HG03354 (cell line): ENCODE measurements at regions not wholly inside any gene's neighbourhood (a gene's known extent, or its start where the extent isn't known, plus 50 kb on each side); places are given as distances from the start of the nearest gene placed in this dataset.
"Not testable (repeated sequence)": the region's sequence is repeated elsewhere in the genome, so short reads cannot be mapped to it uniquely, and the experiment has no call there.

Source experiments
- ATAC-seq: cut with Tn5 transposase; IDR thresholded peaks from one replicate; pipeline ENCODE4 v1.9.1; 2021; ENCODE audit warnings: mild to moderate bottlenecking; ENCODE audit not compliant: unreplicated experiment, poor library complexity, severe bottlenecking

DNA sequence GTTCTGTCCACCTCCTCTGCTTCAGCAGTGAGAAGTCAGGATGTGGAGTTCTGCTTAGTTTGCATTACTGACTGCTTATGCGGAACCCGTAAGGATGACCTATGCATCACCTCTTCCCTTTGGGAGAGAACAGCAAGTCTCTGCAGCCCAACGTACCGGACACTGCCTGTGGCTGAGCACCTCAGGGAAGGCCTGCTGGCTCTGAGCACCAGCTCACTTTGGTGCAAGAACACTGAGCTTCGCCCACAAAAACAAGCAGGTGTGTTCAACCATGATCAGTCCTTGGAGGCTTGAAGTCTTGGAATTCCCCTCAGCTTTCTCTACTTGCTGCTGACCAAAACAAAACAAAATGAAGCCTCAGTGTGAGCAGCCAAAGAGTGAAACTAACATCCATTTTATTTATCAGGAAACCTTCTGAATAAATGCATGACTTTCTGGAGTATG is 52.7 kb upstream of the NCK2 start:
- ATAC-seq = no peak

DNA sequence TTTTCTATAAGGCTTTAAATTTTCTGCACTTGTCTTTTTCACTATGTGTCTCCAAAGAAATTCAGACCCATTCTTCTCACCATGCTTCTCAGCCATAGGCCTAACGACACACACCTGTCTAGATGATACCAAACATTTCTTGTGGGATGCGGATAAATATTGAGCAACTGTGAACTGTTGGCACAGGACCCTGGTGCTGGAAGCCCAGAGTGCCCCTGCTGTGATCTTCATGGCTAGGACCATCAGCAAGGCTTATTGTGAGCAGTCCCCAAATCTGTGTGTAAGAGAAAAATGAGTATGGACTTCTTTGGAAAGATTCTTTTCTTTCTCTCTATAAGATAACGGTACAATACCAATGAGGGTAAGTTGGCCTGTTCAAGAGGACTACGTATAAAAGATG is 54.1 kb upstream of the NCK2 start:
- no peak for ATAC-seq

DNA sequence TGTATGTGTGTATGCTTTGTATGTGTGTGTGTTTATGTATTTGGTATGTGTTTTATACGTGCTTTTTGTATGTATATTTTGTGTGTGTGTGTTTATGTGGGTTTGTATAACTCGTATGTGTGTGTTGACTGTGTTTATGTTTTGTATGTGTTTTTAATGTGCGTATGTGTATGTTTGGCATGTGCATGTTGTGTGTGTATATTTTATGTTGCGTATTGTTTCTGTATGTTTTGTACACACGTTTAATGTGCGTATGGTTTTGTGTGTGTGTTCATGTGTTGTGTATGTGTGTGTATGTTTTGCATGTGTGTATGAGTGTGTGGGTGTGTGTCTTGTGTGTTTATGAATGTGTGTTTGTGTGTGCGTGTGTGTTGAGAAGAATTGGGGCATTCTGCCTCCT is 55.2 kb upstream of the NCK2 start:
- no peak for ATAC-seq

DNA sequence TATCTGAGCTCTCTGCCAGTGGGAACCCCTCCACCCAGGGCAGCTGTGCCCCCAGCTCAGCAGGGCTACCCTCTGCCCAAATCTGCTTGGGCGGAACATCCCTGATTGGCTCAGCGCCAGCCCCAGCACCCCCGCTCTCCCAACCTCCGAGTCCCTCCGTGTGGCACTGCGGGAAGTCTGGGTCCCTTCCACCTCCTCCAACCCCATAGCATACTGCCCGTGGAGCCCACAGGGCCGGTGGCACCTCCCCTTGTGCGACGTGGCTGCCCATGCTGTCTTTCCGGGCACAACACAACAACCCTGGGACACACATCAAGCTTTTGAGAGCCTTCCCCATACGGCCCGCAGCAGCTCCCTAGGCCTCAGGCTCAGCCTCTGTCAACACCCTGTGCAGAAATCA is 55.8 kb upstream of the NCK2 start:
- ATAC-seq = no peak

DNA sequence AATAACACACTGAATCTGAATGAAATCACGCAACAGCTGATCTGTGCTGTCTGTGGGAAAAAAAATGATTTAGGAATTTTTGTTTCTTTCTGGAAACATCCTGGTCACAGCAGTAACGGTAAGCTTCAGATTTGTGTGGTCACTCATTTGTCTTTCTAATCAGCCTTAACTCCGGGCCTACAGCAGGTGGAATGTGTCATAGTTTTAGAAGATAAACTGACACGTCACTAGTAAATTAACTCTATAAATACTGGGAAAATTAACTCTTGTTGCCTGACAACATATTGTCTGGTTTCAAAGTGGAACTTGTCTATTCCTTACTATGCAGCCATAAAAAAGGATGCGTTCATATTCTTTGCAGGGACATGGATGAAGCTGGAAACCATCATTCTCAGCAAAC is 58.1 kb upstream of the NCK2 start:
- ATAC-seq = no peak

DNA sequence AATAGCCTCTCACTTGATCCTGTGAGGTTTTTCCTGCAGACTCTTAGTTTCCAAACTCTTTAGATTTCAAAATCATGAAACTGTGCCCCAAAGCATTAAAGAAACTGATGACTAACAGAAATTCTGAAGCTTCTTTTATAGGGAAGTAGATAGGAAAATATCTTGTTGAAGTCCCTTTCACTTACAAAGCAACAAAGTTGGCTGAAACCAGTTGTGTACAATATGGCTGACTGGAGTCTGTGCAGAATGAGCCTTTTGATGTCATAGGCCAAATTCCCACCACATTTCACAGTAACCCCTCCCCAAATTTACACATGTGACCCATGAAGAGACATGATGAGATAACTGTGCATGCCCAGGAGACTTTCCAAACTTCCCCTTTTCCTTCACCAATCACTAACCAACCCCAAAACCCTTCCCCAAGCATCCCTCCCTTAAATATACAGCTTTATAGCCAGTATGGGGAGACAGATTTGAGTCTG is 61.7 kb upstream of the NCK2 start:
- ATAC-seq = no peak

DNA sequence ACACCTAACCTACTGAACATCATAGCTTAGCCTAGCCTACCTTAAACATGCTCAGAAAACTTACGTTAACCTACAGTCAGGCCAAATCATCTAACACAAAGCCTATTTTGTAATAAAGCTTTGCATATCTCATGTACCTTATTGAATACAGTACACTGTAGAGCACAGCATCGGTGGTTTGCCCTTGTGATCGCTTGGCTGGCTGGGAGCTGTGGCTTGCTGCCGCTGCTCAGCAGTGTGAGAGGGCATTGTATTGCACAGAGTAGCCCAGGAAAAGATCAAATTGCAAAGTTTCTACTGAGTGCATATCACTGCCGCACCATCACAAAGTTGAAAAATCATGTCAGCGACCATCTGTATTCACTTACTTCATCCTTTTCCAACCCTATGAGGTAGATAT is 62.3 kb upstream of the NCK2 start:
- no peak for ATAC-seq

DNA sequence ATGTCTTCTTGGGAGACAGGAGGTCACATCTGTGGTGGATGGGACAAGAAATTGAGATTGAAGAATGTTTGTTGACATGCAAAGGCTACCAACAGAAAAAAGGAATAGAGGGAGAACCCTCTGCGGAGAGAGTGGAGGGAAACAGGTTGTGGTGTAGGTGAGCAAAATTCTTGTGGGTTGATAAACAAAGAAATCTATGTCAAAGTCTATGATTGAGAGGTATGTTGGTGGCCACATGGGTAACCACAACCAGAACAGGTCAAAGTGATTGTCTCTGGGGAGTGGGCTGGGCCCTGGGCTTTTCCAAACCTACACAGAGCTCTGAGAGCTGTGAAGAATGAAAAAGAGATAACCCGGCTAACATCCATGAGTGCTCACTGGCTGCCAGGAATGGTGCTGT is 62.8 kb upstream of the NCK2 start:
- ATAC-seq = no peak

DNA sequence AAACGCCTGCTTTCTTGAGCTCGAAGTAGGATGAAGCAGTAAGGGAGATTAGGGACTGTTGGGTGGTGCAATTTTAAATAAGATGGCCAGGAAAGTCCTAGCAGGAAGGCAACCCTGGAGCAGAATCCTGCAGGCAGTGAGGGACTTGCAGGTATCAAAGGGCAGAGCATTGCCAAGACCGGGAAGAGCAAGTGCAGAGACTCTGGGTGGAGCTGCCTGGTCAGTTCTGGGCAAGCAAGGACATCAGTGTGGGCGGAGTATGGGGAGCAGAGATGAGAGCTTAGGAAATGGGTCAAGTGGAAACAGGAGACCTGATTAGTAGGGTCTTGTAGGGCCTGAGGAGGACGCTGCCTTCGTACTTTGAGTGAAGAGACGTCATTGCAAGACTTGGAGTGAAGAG is 64.4 kb upstream of the NCK2 start:
- ATAC-seq = no peak

DNA sequence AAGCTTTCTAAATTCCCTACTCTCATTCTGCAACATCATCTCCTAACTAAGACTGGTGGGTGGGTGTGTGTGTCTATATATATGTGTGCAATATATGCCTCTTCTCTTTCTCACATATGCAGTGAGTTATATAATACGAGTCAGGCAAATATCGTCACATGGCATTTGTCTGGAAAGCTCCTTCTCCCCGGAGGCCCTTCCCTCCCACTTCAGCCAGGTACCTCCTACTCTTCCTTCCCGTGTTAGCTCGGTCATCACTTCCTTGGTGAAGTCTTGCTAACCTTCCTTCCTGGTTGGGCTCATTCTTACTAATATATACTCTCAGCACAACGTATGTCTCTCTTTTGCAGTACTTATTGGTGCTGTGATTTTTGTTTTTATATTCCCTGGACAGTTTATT is 66.4 kb upstream of the NCK2 start:
- no peak for ATAC-seq

DNA sequence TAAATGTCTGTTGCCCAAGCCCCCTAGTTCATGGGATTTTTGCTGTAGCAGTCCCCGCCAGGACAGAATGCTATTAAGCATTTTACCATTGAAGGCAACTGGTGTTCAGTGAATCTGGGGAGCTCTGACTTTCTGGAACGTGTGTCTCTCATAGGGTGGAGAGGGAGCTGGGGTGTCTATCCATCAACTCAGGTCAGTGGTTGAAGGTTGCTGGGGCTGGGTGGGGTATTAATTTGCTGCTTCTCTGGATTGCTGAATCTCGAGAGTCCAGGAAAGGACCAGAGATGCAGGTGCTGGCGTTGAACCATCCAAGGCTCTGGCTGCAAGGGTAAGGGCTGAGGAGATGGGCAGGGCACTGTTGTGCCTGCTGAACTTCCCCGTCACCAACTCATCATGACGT is 66.8 kb upstream of the NCK2 start:
- no peak for ATAC-seq

DNA sequence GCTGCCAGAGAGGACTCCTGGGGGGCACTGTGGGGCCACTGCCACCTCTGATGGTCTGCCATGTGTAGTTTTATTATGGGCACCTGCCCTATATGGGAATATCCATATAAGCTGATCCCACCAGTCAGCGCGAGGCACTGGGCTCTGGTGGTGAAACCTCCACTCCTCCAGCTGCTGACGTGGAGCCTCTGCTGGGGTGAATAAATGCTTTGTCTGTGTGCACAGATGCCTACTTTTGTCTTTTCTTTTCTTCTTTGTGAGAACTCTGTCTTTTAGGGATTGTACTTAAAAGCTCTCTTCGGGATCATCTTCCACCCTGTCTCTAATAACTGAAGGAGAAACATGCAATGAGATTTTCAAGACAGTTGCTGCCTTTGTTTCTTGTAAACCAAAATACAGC is 68.9 kb upstream of the NCK2 start:
- ATAC-seq = no peak

DNA sequence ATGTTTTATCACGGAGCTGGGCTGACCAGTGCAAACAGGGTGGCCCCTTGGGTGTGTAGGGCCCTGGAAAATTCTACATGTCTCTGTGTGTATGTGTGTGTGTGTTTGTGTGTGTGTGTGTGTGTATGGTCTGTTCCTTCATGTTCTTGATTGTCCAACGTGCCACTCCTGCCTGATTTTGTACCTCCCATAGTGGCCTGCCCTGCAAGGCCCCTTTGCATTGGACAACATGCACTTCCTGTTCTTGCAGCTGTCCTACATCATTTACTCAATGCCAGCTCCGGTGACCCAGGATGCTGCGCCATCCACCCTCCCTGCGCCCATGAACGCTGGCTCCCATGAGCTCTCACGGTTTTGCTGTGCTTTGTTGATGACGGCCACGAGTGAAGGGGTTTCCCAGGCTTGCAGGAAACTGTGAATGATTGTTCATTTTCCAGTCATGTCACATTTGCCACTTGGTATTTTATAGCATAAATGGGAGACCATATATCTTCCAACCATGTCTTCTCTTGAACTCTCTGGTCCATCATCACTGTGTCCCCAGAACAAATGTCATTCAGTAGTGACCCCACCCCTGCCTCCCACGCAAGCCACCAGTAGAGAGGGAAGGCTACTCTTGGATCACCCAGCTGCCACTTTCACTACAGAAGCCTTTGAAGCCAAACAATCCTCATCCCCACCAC is 69.7 kb upstream of the NCK2 start:
- ATAC-seq = no peak

DNA sequence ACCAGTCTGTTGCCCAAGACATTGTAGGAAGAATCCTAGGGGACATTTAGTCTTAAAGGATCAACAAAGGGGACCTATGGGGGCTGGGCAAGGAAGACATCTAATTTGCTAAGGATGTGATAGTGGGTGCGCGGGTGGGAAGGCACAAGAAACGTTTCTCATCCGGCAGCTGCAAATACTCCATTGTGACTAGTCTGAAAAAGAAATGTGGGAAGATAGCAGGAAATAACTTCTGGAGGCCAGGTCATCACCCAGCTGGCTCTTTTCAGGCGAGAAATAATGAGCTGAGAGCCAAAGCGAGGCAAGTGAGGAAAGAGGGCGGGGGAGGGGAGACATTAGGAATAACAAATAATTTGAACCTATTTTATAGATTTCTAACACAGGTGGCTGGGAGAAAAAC is 70.3 kb upstream of the NCK2 start:
- no peak for ATAC-seq

DNA sequence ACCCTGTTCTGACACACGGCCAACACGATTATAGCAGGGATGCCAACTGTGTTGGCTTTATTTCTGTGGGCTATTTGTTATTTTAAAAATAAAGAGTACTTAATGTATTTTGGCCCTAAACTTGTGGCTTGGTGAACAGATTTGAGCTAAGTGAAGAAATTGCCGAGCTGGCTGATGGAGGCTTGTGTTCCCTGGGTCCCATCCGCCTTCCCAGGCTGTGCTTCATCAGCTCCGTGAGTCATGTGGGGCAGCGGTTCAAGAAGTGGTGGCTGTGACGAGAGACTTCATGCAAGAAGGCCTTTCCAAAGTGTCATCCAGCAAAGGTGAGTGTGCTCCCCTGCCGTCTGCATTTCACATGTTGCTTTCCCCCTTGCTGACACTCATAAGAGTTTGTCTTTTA is 73.6 kb upstream of the NCK2 start:
- ATAC-seq = no peak

DNA sequence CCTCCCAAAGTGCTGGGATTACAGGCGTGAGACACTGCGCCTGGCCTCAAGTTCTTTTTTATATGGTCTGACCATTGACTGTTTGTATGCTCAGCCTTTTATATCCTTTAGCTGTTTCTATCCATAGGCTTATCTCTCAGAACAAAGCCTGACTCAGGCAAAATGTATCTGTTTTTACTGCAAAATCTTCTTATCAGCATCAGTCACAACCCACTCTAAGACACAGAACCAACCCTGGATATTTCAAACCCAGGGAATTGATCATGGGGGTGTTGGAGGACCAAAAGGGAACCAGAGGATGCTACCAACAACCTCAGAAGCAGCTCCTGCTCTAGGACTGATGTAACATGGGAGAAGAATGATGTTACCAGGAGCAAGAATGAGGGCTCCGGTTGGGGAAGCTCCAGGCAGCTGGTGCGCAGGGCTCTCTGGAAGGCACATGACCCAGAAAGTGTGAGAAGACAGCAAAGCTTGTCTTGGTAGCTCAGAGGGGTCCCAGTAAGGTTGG is 75.3 kb upstream of the NCK2 start:
- ATAC-seq = no peak

DNA sequence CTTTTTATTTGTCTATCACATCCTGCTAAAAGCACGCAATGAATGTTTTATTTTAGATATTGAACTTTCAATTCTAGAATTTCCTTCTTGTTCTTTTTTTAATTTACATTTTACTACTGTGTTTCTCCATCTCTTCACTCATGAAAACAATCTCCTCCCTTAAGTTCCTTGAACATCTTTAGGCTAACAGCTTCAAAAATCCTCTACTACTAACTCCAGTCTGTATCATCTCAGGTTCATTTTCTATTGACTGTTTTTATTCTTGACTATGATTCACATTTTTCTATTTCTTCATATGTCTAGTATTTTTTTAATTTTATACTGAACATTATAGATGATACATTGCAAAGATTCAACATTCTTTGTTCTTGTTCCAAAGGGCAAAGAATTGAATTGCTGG is 79.2 kb upstream of the NCK2 start:
- no peak for ATAC-seq

DNA sequence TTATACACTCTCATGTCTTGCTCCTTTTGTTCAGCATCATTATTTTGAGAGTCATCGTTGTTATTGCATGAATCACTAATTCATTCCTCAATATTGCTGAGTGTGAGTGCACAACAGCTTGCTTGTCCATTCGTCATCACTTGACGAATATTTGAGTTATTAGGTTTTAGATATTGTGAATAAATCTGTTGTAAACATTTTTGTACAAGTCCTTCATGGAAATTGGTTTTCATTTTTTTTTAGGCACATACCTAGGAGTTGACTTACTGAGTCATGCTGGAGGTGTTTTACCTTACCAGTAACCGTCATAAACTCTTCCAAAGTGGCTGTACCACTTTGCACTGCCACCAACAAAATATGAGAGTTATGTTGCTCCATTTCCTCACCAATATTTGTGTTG is 84.2 kb upstream of the NCK2 start:
- no peak for ATAC-seq

DNA sequence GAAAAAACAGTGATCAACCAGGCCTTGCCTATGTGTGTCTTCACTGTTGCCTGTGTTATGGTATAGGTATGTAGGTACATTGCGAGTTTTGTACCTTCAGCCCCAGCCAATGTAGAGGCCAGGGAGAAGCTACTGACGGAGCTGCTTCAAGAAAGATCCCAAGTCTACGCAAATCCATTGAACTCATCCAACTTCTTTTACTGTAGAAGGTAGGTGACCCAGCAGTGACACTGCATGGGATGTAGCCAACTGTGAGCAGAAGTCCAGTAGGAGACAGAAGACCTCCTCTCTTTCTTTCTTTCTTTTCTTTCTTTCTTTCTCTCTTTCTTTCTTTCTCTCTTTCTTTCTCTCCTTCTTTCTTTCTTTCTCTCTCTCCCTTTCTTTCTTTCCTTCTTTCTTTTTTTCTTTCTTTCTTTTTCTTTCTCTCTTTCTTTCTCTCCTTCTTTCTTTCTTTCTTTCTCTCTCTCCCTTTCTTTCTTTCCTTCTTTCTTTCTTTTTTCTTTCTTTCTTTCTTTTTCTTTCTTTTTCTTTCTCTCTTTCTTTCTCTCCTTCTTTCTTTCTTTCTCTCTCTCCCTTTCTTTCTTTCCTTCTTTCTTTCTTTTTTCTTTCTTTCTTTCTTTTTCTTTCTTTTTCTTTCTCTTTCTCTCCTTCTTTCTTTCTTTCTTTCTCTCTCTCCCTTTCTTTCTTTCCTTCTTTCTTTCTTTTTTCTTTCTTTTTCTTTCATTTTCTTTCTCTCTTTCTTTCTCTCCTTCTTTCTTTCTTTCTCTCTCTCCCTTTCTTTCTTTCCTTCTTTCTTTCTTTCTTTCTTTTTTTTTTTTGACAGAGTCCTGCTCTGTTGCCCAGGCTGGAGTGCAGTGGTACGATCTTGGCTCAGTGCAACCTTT is 88.7 kb upstream of the NCK2 start:
- not testable (repeated sequence) for ATAC-seq

DNA sequence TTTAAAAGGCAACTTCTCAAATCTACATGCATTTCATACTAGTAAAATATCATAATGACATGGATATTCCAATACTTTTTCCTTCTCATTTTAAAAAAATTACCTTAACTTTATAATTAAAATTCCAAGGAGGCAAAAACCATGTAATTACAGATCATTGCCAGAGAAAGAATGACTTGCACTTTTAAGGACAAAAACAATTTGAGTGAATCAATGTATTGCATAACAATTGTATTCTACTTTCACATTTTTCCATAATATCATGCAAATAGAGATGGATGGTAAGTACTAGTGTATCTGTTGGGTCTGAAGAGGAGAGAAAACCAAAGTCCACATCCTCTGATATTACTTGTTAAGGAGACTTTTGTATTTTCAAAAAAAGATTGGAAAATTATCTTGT is 89.5 kb upstream of the NCK2 start:
- no peak for ATAC-seq

DNA sequence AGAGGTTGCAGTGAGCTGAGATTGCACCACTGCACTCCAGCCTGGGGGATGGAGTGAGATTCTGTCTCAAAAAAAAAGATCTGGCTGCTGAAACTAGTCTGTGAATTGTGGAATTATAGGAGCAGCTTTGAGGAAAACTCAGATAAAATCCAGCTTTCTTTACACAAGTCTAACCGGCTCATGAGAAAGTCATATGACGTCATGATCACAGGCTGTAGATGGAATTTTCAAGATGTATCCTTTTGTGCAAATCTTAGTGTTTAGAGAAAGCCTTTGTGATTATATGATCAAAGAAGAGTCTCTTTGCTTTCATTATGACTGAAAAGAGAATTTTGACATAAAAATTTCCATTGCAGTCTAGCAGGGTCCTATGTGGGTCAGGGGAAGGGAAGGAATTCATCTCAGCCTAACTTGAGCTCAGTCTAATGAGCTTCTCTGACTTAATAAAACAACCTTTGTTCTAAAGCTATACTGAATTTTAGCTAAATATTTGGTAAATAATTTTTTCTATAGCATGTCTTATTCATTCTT is 90.2 kb upstream of the NCK2 start:
- ATAC-seq = no peak
